ENCODE measurements at regions not wholly inside any gene's neighbourhood (a gene's known extent, or its start where the extent isn't known, plus 50 kb on each side); places are given as distances from the start of the nearest gene placed in this dataset.

DNA sequence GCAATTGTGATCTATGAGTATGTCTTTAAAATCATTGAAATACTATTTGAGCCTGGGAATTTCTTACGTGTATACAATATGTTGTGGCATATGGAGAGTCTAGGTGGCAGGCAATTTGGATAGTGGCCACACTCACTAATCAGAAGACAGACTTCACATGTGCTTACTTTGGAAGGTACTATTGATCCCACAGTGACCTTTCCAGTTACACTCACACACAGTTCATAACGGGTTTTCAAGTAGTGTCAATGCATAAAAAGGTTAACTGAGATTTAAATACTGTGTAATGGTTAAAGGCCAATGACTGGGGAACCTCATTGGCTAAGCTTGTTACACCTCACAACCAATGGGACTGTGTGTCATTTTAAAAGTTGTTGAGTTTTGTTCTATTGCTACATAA lies 783.2 kb downstream of the RPA4 start:
- no peak for FAIRE-seq

- no peak for FAIRE-seq
Measured at GRCh38 chrX:97668126-97668525, 784.4 kb downstream of the RPA4 start.

GRCh38 chrX:97672138-97672537 lies 788.4 kb downstream of the RPA4 start:
- FAIRE-seq: no peak

GRCh38 chrX:97672608-97673007 lies 788.9 kb downstream of the RPA4 start:
- no peak for FAIRE-seq

- FAIRE-seq: no peak
Measured at GRCh38 chrX:97673135-97673534, 789.4 kb downstream of the RPA4 start.

DNA sequence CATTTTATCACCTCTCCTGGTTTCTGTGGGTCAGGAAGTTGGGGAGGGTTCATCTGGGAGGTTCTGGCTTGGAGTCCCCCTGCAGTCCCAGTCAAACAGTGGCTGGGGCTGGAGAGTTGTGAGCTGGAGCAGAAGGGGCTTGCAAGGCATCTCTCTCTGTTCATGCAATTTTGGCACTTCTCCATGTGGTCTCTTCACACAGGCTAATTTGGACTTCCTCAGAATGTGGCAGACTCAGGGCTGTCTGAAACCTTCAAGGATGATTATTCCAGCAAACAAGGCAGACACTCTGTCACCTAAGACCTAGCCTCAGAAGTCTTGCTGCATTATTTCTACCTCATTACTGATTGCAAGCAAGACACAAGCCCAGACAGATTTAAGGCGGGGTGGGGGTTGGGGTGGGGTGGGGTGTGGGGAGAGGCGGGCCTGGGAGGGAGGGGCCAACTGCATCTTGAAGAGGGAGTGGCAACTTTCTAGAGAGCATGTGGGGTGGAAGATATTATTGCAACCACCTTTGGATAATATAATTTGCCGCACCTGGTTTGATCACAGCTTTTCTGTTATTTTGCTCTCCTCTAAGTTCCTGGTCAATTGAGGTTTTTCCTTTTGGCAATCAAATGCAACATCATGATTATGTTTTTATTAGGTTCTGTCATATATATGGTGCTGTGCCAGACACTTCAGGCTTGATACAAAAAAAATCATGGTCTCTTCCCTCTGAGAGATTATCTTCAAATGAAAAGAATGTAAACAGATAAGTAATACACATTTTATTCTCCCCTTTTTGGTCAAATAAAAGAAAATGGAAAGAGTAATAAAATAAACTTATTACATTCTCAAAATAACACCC lies 799.5 kb downstream of the RPA4 start:
- no peak for FAIRE-seq

DNA sequence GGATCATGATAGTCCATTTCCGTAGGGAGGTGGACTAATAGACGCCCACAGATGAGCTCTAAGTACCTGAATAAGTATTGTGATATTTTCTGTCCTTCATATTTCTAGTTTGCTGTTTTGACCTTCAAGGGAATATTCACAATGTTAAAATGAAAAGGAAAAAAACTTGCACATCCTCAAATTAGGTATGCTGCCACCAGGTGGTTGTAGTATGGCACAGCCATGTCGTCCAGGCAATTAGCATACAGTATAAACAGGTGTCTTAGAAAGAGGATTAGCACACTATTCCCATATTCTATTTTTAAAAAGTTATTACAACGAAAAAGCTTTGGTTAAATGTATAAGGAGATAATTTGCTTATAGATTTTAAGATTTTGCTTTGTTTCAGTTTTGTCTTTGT lies 802.0 kb downstream of the RPA4 start:
- peak; percentile 4 for FAIRE-seq

DNA sequence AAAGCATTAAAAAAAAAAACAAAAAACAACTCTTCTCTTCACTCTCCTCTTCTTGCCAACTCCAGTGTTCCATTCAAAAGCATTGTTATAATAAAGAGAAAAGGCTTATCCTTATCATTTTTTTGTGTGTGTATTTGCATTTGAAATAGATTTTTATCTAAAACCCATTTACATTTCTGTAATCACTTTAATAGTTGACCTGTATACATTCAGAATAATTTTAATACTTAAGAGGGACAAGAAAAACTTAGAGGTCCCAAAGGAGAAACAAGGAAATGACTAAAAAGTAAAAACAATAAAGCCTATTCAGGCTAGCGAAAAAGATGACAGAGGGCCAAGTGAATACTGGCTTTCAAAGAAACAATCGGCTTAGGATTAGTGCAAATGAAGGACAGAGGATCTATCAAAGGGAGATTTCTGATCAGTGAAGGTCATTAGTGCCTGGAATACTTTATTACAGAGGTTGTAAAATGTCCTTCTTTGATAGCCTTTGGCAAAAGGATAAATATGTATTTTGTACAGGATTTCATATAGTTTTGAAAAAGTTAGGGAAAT lies 808.3 kb downstream of the RPA4 start:
- no peak for FAIRE-seq

DNA sequence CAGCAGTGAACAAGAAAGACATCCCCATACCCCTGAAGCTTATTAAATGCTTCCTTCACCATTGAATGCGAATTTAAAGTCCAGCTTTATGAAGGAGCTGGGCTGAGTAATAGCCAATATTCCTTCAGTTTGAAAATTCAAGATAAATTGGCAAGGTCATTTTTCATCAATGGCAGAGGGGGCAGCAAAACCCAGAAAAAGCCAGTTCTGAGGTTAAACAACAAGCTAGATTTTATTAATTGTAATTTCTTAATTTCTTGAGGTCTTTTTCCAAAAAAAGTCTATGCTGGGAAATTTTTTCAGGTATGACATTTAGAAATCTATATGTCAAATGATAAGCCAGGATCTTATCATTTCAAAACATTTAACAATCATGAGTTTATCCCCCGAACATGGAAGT lies 808.9 kb downstream of the RPA4 start:
- no peak for FAIRE-seq

DNA sequence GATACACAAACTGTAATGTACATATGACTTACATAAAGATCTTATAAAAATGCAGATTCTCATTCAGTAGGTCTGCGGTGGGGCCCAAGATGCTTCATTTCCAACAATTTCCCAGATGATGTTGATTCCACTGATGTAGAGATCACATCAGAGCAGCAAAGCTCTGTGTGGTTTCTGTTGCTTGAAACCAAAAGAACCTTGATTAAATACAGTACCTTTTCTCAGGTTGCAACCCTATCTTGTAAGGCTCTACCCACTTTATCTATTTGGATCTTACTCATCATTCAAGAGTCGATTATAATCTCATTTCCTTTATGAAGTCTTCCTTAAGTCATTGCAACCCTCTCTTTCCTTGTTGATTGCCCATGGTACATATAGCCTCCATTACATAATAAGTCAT lies 816.8 kb downstream of the RPA4 start:
- no peak for FAIRE-seq

DNA sequence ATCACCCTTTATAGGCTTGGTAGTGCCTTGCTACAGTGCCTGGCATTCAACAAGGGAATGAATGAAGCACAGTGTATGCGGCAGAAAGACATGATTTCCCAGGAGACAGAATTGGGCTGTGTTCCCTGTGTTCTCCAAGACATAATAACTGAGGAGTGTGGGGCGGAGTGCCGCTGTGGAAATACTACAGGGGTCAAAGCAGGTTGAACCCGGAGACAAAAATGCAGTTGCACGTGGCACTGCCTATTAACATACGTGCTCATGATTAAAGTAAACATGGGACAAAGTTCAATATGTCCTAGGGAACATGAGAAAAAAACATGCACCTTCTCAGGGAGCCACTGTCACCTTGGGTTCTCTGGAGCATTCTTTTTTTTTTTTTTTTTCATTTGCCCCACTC lies 820.8 kb downstream of the RPA4 start:
- no peak for FAIRE-seq

DNA sequence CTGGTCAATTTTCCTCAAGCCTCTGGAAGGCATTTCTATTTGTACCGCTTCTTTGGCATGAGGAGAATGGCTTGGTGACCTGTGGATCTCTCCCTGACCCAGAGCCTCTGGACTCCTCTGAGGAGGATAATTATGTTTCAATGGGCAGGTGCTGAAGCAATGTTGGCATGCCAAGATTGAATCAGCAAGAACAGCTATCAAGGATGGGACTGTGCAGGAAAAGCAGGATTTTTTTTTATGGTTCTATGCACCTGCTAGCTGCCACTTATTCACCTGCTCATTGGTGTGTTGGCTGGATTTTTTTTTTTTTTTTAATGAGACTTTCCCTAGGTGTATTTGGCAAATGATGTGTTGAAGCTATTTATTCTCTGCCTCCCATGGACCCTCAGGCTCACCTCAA lies 821.2 kb downstream of the RPA4 start:
- FAIRE-seq: no peak

DNA sequence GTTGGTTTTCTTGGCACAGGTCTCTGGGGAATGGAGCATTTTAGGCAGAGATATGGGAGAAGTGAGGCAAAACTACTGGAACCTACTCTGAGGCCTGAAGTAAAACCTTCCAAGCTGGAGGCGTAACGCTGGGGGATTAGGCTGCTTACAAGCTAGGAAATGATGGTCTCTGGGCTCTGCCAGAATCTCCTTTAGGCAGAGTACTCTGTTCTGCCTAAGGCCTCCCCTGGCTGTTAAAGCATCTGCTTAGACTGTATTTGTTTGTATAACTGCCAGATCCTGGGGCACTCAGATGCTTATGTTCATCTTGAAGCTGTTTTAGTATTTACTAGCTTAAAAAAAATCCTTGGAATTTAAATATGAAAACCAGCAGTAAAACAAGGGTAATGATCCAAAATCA lies 822.2 kb downstream of the RPA4 start:
- FAIRE-seq: no peak

DNA sequence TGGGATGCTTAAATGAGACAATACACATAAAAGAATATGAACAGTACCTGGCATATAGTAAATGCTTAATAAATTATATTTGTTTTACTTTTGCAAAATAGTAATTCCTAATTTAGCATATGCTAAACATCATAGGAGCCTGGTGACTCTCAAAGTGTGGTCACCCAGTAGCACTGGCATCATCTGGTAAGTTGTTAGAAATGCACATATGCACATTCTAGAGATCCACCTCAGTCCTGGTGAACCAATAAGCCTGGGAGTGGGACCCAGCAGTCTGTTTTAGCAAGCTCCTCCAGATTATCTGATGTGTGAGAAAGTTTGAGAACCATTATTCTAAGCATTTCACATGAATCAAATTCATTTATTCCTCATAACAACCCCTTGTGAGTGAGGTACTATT lies 830.4 kb downstream of the RPA4 start:
- no peak for FAIRE-seq

- no peak for FAIRE-seq
Measured at GRCh38 chrX:97728215-97728614, 844.5 kb downstream of the RPA4 start.

DNA sequence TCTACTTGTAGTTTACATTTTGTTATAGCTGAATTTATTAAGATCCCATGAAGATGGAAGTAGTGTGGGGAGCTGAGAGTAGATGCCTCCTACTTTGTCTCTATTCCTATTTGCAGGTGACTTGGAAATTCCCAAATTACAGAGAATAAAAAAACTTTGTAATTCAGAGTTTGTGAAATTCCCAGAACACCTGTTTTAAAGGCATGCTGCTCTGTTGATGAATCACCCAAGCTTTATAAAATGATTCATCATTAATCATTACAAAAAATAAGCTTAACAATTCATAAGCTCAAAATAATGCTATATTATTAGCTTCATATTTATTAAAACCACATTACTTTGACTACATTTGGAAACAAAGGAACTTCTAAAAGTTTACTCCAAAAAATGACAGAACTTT lies 856.3 kb downstream of the RPA4 start:
- no peak for FAIRE-seq

- FAIRE-seq: no peak
Measured at GRCh38 chrX:97740886-97741285, 857.2 kb downstream of the RPA4 start.

GRCh38 chrX:97743014-97743413 lies 859.3 kb downstream of the RPA4 start:
- no peak for FAIRE-seq

- no peak for FAIRE-seq
Measured at GRCh38 chrX:97747346-97747745, 863.6 kb downstream of the RPA4 start.

DNA sequence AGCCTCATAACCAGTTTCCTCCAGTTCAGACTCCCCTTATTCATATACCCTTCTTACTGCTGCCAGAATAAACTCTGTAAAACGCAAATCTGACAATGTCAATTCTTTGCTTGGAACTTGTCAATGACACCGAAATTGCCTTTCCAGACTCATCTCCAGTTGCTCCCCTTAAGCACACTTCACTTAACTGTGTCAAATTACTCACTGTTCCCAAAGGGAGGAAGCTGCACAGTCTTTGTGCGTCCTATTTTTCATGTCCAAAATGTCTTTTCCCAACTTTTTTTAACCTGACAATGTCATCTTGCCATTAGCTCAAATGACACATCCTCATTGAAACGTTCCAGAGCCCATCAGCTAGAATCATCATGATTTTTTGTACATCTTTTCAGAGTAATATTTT lies 867.3 kb downstream of the RPA4 start:
- FAIRE-seq: no peak

DNA sequence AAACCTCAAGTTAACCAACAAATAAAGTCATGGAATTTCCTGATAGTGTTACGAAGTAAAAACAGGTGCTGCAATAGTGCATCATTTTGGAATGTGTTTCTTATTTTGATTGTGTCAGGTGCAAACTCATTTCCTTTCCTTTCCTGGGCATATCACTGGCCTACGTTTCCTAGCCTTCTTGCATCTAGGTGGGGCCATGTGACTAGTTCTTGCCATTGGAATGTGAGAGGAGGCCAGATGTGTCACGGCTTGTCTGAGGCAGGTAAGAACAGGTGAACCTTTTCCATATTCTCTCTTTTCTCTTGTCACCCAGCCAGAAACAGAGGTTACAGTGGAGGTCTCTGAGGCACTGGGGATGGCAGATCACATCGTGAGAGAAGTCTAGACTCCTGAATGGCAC lies 868.0 kb downstream of the RPA4 start:
- no peak for FAIRE-seq

- no peak for FAIRE-seq
Measured at GRCh38 chrX:97756879-97757278, 873.2 kb downstream of the RPA4 start.

DNA sequence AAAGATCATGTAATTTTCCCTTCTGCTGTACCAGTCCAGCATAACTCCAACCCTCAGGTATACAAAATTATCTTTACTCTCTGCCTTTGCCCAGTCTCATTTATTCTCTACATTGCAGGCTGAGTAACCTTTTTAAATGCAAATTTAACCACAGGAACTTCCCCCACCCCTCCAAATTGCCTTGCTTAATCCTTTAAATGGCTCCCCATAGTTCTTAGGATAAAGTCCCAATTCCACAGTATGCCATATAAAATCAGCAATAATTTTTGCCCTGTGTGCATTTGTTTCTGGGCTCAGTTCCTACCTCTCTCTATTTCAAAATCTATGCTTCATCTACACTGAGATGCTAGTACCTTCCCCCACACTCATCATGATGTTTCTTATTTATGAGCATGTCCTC lies 879.7 kb downstream of the RPA4 start:
- no peak for FAIRE-seq

DNA sequence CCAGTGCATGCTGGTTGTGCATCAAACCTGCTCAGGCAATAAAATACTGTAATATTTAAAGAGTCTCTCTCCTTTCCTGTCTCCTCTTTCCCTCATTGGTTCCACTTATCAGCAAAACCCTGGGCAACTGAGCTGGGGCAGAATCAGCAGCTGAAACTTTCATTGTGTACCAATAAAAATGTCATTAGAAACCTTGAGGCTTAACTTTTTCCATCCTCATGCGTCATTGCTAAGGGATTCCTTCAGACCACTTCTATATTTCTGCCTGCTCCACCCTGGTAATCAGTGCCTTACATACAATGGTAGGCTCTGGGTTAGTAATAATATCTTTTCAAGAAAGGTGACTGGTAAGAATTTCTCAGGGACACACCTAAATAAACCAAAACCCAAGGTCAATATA lies 880.3 kb downstream of the RPA4 start:
- FAIRE-seq: no peak

Data from endometrium (tissue), 2 donors.